Muscle layer of duodenum (tissue), 2 donors: ENCODE measurements at regions not wholly inside any gene's neighbourhood (a gene's known extent, or its start where the extent isn't known, plus 50 kb on each side); places are given as distances from the start of the nearest gene placed in this dataset.

ENCODE experiments used
- H3K27ac ChIP-seq: one replicate; pipeline ENCODE4 v1.7.0; 2013; ENCODE audit warnings: mild to moderate bottlenecking, low read length
- H3K27me3 ChIP-seq: one replicate; pipeline ENCODE4 v1.7.0; 2013; ENCODE audit warnings: low read depth, mild to moderate bottlenecking, control low read depth, low read length
- H3K36me3 ChIP-seq, 2 donors: one replicate each; pipeline ENCODE4 v1.7.0; 2013; ENCODE audit warnings: low read length in 2 of 2, control low read depth in 1 of 2, mild to moderate bottlenecking in 1 of 2; ENCODE audit not compliant: insufficient read depth in 2 of 2, control insufficient read depth in 1 of 2
- H3K4me1 ChIP-seq, 2 donors: one replicate each; pipeline ENCODE4 v1.7.0; 2013; ENCODE audit warnings: low read length in 2 of 2, mild to moderate bottlenecking in 2 of 2, control low read depth in 1 of 2, moderate library complexity in 1 of 2; ENCODE audit not compliant: insufficient read depth in 2 of 2, control insufficient read depth in 1 of 2
- H3K4me3 ChIP-seq, 2 donors: one replicate each; pipeline ENCODE4 v1.7.0; 2013; ENCODE audit warnings: low read length in 2 of 2, low read depth in 1 of 2, mild to moderate bottlenecking in 1 of 2
- H3K9me3 ChIP-seq, 2 donors: one replicate each; pipeline ENCODE4 v1.7.0; 2013; ENCODE audit warnings: low read length in 2 of 2, control low read depth in 1 of 2, mild to moderate bottlenecking in 1 of 2; ENCODE audit not compliant: control insufficient read depth in 1 of 2
- donor health status: healthy.

GRCh38 chr1:164480285-164480907 lies 78.6 kb upstream of the PBX1 start:
- H3K9me3 ChIP-seq: no peaks in the 10 kb centered on the region
- no peak overlapping the region for H3K4me3 ChIP-seq
- no peaks in the 10 kb centered on the region for H3K4me1 ChIP-seq
- H3K27me3 ChIP-seq: no peaks in the 10 kb centered on the region
- no peaks in the 10 kb centered on the region for H3K36me3 ChIP-seq
- no peak overlapping the region for H3K27ac ChIP-seq

- Histone ChIP-seq H3K4me3 (no peak overlapping the region), H3K9me3 (no peaks in the 10 kb centered on the region), H3K27me3 (no peaks in the 10 kb centered on the region), H3K27ac (no peak overlapping the region), H3K4me1 (no peaks in the 10 kb centered on the region), H3K36me3 (no peaks in the 10 kb centered on the region)
Observed at GRCh38 chr1:164495905-164496304, 63.1 kb upstream of the PBX1 start.

GRCh38 chr1:164498792-164499191 lies 60.2 kb upstream of the PBX1 start:
- Histone ChIP-seq H3K9me3 (peaks cover 0 to 2% of the 10 kb centered on the region in 2 donors), H3K4me3 (no peak overlapping the region), H3K4me1 (no peaks in the 10 kb centered on the region), H3K36me3 (no peaks in the 10 kb centered on the region), H3K27me3 (no peaks in the 10 kb centered on the region), H3K27ac (no peak overlapping the region)

- H3K4me3 ChIP-seq: no peak overlapping the region
- no peaks in the 10 kb centered on the region for H3K4me1 ChIP-seq
- H3K9me3 ChIP-seq: peaks cover 0 to 2% of the 10 kb centered on the region in 2 donors
- H3K36me3 ChIP-seq: no peaks in the 10 kb centered on the region
- H3K27ac ChIP-seq: no peak overlapping the region
- no peaks in the 10 kb centered on the region for H3K27me3 ChIP-seq
Observed at GRCh38 chr1:164504749-164505148, 54.2 kb upstream of the PBX1 start.
